Right hindlimb (tissue), 1 donor: ENCODE measurements at regions not wholly inside any gene's neighbourhood (a gene's known extent, or its start where the extent isn't known, plus 50 kb on each side); places are given as distances from the start of the nearest gene placed in this dataset.

Experiments
- DNase-seq: peaks from one replicate; pipeline ENCODE4 v3.0.0-alpha.2; 2018

- no peak for DNase-seq
Observed at GRCh38 chr5:159424123-159424522, 93.8 kb upstream of the IL12B start.

DNA sequence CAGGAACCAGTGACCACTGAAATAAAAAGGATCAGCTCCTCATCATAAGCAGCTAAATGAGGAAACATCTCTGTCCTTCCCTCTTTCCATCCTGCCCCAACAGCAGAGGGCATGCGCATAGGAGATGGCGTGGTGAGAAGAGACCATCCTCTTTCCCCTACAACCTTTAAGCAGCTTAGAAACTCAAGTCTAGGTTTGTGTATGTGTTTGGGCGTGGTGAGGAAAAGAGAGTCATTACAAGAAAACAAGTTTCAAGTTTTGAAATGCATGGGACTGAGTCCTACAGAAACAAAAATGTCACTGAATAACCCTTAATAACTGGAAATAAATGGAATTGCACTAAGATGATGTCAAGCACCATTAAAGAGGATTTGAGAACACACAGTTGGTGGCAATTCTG is 96.4 kb upstream of the IL12B start:
- DNase-seq, result no peak

GRCh38 chr5:159427180-159428012 is 97.1 kb upstream of the IL12B start:
- no peak for DNase-seq

- no peak for DNase-seq
Observed at GRCh38 chr5:159430361-159431012, 100.2 kb upstream of the IL12B start.

DNA sequence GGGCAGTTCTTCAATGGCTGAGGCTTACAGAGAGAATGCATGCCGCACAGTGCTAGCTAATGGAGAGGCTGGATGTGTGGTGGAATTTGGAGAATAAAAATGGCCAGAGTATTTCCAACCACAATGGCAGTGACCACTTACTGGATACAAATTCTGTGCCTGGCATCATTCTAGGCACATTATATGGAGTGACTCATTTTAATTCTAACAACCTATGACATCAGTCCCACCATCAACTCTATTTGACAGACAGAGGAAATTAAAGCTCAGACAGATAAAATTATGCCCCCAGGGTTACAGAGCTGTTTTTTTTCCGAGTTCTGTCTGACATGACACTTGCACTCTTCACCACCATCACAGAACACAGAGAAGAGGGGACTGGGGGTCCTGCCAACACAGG is 105.6 kb upstream of the IL12B start:
- no peak for DNase-seq

DNA sequence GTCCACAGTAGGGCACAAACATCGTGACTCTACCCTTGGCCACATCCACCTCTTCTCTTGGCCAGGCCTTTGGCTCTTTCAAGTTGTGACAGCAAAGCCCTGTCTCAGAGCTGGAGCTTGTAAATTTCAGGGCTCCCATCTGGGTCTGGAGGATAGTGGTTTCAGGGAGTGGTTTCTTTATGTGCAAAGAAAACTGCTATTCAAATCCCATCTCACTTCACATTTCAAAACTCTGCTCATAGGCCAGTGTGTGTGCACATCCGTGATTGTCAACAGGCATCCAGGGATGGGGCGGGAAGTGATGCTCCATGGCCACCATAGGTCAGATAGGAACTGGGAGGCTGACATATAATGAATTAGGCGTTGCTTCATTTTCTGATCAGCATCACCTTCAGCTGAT is 107.8 kb upstream of the IL12B start:
- no peak for DNase-seq

DNA sequence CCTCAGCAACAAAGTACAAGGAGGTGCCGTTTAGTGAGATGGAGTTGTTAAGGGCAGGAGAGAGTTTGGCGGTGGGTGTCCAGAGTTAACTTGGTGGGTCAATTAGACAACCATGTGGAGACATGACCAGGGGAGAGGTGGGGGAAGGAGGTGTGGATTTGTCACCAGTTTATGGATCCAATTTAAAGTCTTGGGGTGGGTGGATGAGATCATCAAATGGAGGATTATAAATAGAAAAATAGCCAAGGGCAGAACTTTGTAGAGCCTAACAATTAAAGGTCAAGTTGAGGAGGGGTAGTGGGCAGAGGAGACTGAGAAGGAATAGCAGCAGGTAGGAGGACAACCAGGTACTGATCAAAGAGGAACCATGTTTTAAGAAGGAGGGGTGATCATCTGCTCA is 108.7 kb upstream of the IL12B start:
- no peak for DNase-seq

DNA sequence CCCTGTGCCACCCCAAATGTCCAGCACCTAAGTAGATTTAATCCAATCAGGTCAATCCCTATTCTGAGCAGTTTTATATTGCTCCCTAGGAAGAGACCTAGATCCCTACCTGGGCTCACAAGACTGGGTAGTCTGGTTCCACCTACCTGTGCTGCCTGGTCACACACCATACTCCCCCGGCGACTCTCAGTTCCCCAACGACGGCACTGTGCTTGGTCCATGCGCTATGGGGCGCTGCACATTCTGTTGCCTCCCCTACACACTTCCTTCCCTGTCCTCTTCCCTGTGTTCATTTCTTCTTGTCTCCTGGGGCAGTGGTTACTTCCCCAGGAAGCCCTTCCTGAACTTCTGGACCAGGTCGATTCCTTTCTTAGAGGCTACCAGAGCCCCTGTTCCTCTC is 109.9 kb upstream of the IL12B start:
- no peak for DNase-seq

DNA sequence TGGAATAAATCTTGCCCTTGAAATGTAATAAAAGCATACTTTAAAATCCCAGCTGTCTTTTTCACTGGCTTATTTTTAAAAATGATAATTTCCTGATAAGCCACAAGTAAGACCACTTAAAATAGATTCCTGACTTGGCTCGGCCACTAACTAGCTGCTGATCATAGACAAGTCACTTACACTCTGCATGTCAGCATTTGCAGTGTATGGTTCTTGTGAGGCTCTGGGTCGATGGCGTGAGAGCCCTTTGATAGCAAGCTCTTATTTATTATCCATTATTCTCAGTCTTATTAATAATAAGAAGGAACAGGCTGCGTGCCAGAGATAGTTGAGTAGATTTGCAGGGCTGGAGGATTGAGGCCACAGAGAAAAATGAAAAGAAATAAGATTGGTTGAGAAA is 110.7 kb upstream of the IL12B start:
- DNase-seq, result no peak

- no peak for DNase-seq
Observed at GRCh38 chr5:159441441-159441840, 111.2 kb upstream of the IL12B start.

DNA sequence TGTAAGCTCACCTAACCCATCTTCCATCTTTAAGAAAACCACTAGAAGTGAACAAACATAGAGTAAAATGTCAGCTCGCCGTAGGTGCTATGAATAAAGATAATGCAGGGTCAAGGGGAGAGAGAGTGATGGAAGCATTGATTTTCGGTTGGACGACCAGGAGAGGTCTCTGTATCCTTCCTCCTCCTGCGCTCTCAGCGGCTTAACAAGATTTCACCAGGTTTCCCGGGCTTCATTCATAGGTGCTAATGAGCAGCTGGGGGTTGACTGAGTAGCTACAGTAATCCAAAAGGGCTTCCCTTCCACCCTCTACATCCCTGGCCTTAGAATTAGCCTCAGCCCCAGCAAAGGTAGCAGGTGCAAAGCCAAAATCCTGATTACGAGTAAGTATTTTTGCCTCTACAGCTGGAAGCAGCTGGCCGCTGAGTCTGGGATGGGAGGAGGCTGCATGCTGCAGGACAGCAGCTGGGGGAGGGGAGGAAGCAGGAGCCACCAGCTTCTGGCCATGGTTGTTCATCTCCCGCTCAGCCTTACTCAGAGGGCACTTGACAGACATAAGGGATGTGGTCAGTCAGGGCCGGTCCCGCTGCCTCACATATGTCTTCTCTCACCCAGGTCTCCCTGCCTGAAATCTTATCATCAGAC is 112.0 kb upstream of the IL12B start:
- DNase-seq, result peak; percentile 53

DNA sequence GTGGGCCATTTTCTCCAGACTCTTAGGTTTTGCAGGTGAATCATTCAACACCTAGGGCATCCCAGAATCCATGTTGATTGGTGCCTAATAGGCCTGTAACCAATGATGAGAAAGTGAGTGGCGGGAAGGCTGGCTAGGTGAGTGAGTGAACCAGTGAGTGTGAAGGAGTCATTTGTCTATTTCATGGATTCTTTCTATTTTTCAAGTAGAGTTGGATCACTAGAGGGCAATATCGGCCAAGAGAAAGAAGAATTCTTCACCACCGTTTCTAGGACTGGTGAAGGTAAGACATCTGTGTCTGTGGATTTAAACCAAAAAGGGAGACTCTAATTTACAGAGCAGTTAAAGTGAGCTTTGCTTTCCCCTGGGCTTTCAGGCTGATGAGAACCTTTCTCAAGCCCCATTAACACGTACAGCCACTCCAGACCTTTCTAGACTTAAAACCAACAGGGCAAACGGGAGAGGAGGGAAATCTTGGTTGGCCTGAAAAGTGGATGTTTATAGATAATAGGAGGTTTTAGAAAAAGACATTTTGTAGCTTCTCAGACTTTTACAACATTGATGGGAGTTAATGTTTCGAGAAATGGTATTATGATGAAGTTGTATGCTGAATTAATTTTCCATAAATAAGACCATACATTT is 114.3 kb upstream of the IL12B start:
- no peak for DNase-seq

GRCh38 chr5:159447116-159447515 is 116.8 kb upstream of the IL12B start:
- DNase-seq, result no peak

DNA sequence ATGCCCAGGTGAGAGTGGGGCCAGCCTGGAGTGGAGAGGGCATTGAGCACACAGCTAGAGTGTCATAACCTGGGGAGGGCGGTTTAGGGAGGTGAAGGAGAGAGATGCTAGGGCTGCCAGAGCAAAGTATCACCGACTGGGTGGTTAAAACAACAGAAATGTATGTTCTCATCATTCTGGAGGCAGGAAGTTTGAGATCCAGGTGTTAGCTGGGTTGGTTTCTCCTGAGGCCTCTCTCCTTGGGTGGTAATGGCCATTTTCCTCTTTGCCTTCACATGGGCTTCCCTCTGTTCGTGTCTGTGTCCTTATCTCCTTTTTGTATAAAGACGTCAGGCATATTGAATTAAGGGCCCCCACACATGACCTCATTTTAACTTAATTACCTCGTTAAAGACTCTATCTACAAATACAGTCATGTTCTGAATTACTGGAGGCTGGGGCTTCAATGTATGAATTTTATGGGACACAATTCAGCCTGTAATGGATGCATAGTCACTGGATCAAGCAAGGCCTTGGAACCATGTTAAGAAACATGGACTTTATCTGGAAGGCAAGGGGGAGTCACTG is 118.6 kb upstream of the IL12B start:
- no peak for DNase-seq

DNA sequence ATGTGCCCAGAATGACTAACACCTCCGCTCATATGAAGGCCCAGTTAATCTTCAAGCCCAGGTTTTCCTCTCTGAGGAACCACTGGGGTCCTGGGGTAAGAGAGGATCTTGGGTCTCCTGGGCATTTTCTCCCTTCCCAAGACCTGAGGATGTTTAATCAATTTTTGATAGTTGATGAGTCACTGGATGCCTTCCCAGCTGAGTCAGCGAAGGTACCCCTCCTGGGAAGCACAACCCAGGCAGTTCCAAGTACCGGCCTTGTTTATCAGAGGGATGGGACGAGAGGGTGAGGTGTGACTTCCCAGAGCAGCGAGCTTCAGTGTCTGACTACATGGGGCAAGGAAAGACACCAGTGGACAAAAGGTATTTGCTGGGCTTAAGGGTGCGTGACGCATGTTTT is 119.6 kb upstream of the IL12B start:
- no peak for DNase-seq

DNA sequence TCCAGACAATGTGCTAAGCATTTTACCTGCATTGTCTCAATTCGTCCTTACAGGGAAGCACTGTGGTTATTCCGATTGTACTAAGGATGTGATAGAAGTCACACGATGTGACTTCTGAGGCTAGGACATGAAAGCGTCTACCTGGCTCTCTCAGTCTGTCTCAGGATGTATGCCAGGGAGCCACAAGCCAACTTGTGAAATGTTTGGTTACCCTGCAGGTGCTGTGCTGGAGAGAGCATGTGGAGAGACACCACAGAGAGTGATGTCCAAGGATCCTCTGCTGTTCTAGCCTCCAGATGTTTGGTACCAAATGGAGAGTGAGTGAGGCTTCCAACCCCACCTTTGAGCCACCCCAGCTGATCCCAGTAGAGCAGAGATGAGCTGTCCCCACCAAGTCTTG is 120.1 kb upstream of the IL12B start:
- no peak for DNase-seq

GRCh38 chr5:159451197-159452052 is 121.1 kb upstream of the IL12B start:
- DNase-seq, result peak; percentile 24

- no peak for DNase-seq
Observed at GRCh38 chr5:159452480-159453167, 122.3 kb upstream of the IL12B start.

DNA sequence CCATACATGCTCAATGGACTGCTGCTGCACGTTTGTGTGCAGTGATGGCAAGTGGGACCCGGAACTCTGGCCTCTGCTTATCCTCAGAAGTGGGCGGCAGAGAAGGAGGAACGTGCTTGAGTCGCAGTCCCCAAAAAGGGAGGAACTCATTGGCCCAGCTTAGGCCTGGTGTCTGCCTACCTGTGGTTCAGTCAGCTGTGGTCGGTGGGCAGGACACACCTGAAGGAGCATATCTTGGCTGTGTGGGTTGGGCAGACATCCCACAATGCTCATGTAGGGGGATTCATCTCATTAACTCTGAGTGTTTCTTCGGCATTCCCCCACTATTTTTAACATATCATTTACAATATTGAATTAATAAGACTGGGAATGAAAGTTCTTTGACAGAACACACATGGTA is 122.9 kb upstream of the IL12B start:
- DNase-seq, result no peak

DNA sequence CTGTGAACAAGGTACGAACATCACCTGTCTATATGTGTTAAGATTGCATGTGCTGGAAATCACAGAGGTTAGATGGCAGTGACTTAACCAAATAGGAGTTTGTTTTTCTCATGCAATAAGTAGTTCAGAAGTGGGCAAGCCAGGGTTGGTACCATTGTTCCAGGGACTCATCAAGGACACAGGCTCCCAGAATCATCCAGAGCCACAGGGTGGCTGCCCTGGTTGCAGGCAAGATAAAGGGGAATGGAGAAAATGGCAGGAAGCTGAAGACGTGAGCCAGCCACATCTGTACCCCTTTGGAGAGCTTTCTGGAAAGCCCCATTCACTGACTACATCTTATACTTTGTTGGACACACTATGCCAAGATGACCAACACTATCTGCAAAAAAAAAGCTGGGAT is 126.0 kb upstream of the IL12B start:
- DNase-seq, result no peak

GRCh38 chr5:159456722-159457465 is 126.6 kb upstream of the IL12B start:
- DNase-seq, result no peak
